ENCODE measurements at regions not wholly inside any gene's neighbourhood (a gene's known extent, or its start where the extent isn't known, plus 50 kb on each side); places are given as distances from the start of the nearest gene placed in this dataset.

GRCh38 chr1:178599745-178600144 lies 86.8 kb downstream of the TEX35 start:
- no peak for TF ChIP-seq ZNF707 (tag by site-specific recombination; IDR thresholded peaks at IDR 0.05)
- TF ChIP-seq ZNF596 (tag by site-specific recombination; IDR thresholded peaks at IDR 0.05), result no peak
- no peak for TF ChIP-seq ZSCAN18 (tag by site-specific recombination; IDR thresholded peaks at IDR 0.05)
- TF ChIP-seq SP3 (tag by site-specific recombination; IDR thresholded peaks at IDR 0.05), result no peak
- no peak for TF ChIP-seq PRDM1 (tag by site-specific recombination; IDR thresholded peaks at IDR 0.05)
- TF ChIP-seq ZNF785 (tag by site-specific recombination; IDR thresholded peaks at IDR 0.05), result no peak
- TF ChIP-seq ZNF354C (tag by site-specific recombination; IDR thresholded peaks at IDR 0.05; ENCODE audit: borderline replicate concordance, low read depth), result no peak
- no peak for TF ChIP-seq ZNF16 (tag by site-specific recombination; IDR thresholded peaks at IDR 0.05; ENCODE audit: low read depth)
- no peak for TF ChIP-seq ZBTB44 (tag by site-specific recombination; IDR thresholded peaks at IDR 0.05)
- TF ChIP-seq ZBTB20 (tag by site-specific recombination; IDR thresholded peaks at IDR 0.05), result no peak
- no peak for TF ChIP-seq ZNF280C (tag by site-specific recombination; IDR thresholded peaks at IDR 0.05)
- no peak for TF ChIP-seq ZNF701 (tag by site-specific recombination; IDR thresholded peaks at IDR 0.05)
- TF ChIP-seq SCRT2 (tag by site-specific recombination; IDR thresholded peaks at IDR 0.05), result no peak
- TF ChIP-seq ZNF248 (tag by site-specific recombination; IDR thresholded peaks at IDR 0.05), result no peak
- TF ChIP-seq ZNF555 (tag by site-specific recombination; conservative IDR thresholded peaks at IDR 0.05), result no peak
- TF ChIP-seq ZNF211 (tag by site-specific recombination; IDR thresholded peaks at IDR 0.05; ENCODE audit: low read depth), result no peak
- no peak for TF ChIP-seq ZNF433 (tag by site-specific recombination; IDR thresholded peaks at IDR 0.05; ENCODE audit: low read depth)
- no peak for TF ChIP-seq ZFP3 (tag by site-specific recombination; IDR thresholded peaks at IDR 0.05; ENCODE audit: low read depth)
- TF ChIP-seq ZNF488 (tag by site-specific recombination; IDR thresholded peaks at IDR 0.05), result no peak
- TF ChIP-seq HOXD13 (CRISPR knock-in tag; IDR thresholded peaks at IDR 0.05; ENCODE audit: borderline replicate concordance), result no peak
- Histone ChIP-seq H3K4me3 (ENCODE audit: low read depth, low read length) (no peak overlapping the region), H3K9me3 (ENCODE audit: control insufficient read depth, insufficient read depth, low read depth, low read length) (no peaks in the 10 kb centered on the region), H3K4me1 (ENCODE audit: control insufficient read depth, insufficient read depth, low read length) (no peaks in the 10 kb centered on the region), H3K27ac (ENCODE audit: extremely low read depth, low read depth, low read length) (no peak overlapping the region), H3K36me3 (ENCODE audit: control insufficient read depth in 2 of 2, insufficient read depth in 1 of 2, low read length in 2 of 2) (no peaks in the 10 kb centered on the region)
- ChIA-PET POLR2A (no interaction called here), CTCF (interaction anchor here (0.6 kb wide), 2 partner anchors 728 to 1757 kb away, joined by 3 to 4 read pairs; no protein-coding TSS in a partner anchor)

- CTCF ChIA-PET, result interaction anchor here (0.6 kb wide), 1 partner anchor 62 kb away, joined by 3 read pairs; no protein-coding TSS in a partner anchor
- POLR2A ChIA-PET, result no interaction called here
- Histone ChIP-seq H3K36me3 (ENCODE audit: control insufficient read depth in 2 of 2, insufficient read depth in 1 of 2, low read length in 2 of 2) (no peaks in the 10 kb centered on the region), H3K4me3 (ENCODE audit: low read depth, low read length) (no peak overlapping the region), H3K9me3 (ENCODE audit: control insufficient read depth, insufficient read depth, low read depth, low read length) (no peaks in the 10 kb centered on the region), H3K4me1 (ENCODE audit: control insufficient read depth, insufficient read depth, low read length) (no peaks in the 10 kb centered on the region), H3K27ac (ENCODE audit: extremely low read depth, low read depth, low read length) (no peak overlapping the region)
- TF ChIP-seq BCL11B (tag by site-specific recombination; IDR thresholded peaks at IDR 0.05; ENCODE audit: low read depth) (no peak), IKZF3 (tag by site-specific recombination; IDR thresholded peaks at IDR 0.05) (no peak), KLF16 (tag by site-specific recombination; IDR thresholded peaks at IDR 0.05) (no peak), ZNF768 (tag by site-specific recombination; IDR thresholded peaks at IDR 0.05) (no peak), ZNF626 (tag by site-specific recombination; IDR thresholded peaks at IDR 0.05) (no peak), ZNF560 (tag by site-specific recombination; IDR thresholded peaks at IDR 0.05; ENCODE audit: borderline replicate concordance) (no peak), ZNF571 (tag by site-specific recombination; IDR thresholded peaks at IDR 0.05) (no peak), ZNF514 (tag by site-specific recombination; IDR thresholded peaks at IDR 0.05) (no peak), ZNF280C (tag by site-specific recombination; IDR thresholded peaks at IDR 0.05) (no peak), ZNF302 (tag by site-specific recombination; IDR thresholded peaks at IDR 0.05; ENCODE audit: low read depth) (no peak)
These were observed 91.0 kb downstream of the TEX35 start for GRCh38 chr1:178603926-178604325.

Measured in HEK293 (cell line).